CD4-positive, alpha-beta T cell treated with Interferon alpha-2 for 1 hour (primary cell): ENCODE measurements at regions not wholly inside any gene's neighbourhood (a gene's known extent, or its start where the extent isn't known, plus 50 kb on each side); places are given as distances from the start of the nearest gene placed in this dataset.
"Not testable (repeated sequence)": the region's sequence is repeated elsewhere in the genome, so short reads cannot be mapped to it uniquely, and the experiment has no call there.

Experiments used
- DNase-seq, 2 donors: peaks; one replicate each; pipeline ENCODE4 v3.0.0-alpha.2; 2020 to 2022

- DNase-seq = no peak
Measured at GRCh38 chr3:159886050-159886449, 102.6 kb upstream of the IL12A start.

- not testable (repeated sequence) for DNase-seq
Measured at GRCh38 chr3:159886530-159886929, 102.1 kb upstream of the IL12A start.

- DNase-seq = no peak
Measured at GRCh38 chr3:159887168-159887567, 101.5 kb upstream of the IL12A start.

- DNase-seq = no peak
Measured at GRCh38 chr3:159887911-159888310, 100.7 kb upstream of the IL12A start.

- DNase-seq = no peak
Measured at GRCh38 chr3:159892171-159892795, 96.4 kb upstream of the IL12A start.

- DNase-seq = no peak
Measured at GRCh38 chr3:159892801-159893200, 95.8 kb upstream of the IL12A start.

GRCh38 chr3:159894386-159894785 lies 94.2 kb upstream of the IL12A start:
- no peak for DNase-seq

GRCh38 chr3:159895430-159895829 lies 93.2 kb upstream of the IL12A start:
- DNase-seq = no peak

- DNase-seq = no peak
Measured at GRCh38 chr3:159896543-159896942, 92.1 kb upstream of the IL12A start.

GRCh38 chr3:159897331-159898075 lies 91.1 kb upstream of the IL12A start:
- DNase-seq = no peak

- no peak for DNase-seq
Measured at GRCh38 chr3:159898147-159898546, 90.5 kb upstream of the IL12A start.

GRCh38 chr3:159899166-159899565 lies 89.5 kb upstream of the IL12A start:
- DNase-seq = no peak

- DNase-seq = no peak
Measured at GRCh38 chr3:159902546-159903314, 85.9 kb upstream of the IL12A start.

- no peak for DNase-seq
Measured at GRCh38 chr3:159904455-159904854, 84.2 kb upstream of the IL12A start.

GRCh38 chr3:159904911-159905310 lies 83.7 kb upstream of the IL12A start:
- DNase-seq = no peak

GRCh38 chr3:159907828-159908227 lies 80.8 kb upstream of the IL12A start:
- DNase-seq = no peak

GRCh38 chr3:159910991-159911663 lies 77.5 kb upstream of the IL12A start:
- peak in 1 of 2 donors; percentile 35 for DNase-seq

- DNase-seq = no peak
Measured at GRCh38 chr3:159911664-159912037, 77.0 kb upstream of the IL12A start.

- DNase-seq = no peak
Measured at GRCh38 chr3:159913712-159914414, 74.8 kb upstream of the IL12A start.

GRCh38 chr3:159914426-159914825 lies 74.2 kb upstream of the IL12A start:
- no peak for DNase-seq

- DNase-seq = no peak
Measured at GRCh38 chr3:159916052-159916451, 72.6 kb upstream of the IL12A start.

- no peak for DNase-seq
Measured at GRCh38 chr3:159917141-159917540, 71.5 kb upstream of the IL12A start.

- DNase-seq = no peak
Measured at GRCh38 chr3:159919873-159920272, 68.8 kb upstream of the IL12A start.
